ENCODE measurements at regions not wholly inside any gene's neighbourhood (a gene's known extent, or its start where the extent isn't known, plus 50 kb on each side); places are given as distances from the start of the nearest gene placed in this dataset.

DNA sequence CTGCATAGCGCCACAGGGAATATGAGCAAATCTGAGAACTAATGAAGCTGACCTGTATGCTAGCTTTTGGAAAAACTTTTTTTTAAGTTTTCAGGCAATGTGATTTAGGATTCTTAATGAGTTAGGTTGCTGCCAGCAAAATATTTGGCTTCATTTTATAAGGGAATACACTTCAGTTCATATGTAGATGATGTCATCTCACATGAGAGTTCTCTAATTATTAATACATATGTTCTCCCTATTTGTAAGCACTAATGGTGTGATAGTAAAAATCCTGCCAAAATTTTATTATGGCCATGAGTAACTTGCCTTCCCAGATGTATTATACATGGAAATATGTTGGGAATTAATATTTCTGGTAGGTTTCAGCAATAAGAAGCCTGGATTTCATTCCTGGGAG, 573.8 kb downstream of the EPM2A start:
- Mint-ChIP-seq H3K27ac (no peak overlapping the region), H3K4me3 (no peak overlapping the region), H3K9me3 (peaks cover 49% of the 10 kb centered on the region), H3K4me1 (no peaks in the 10 kb centered on the region), H3K27me3 (ENCODE audit: low read depth) (no peaks in the 10 kb centered on the region; the same call in 1 of the 2 replicates), H3K36me3 (peaks cover 26% of the 10 kb centered on the region)
- DNase-seq (ENCODE audit: low spot score): no peak
- TF ChIP-seq, protein P1, sequence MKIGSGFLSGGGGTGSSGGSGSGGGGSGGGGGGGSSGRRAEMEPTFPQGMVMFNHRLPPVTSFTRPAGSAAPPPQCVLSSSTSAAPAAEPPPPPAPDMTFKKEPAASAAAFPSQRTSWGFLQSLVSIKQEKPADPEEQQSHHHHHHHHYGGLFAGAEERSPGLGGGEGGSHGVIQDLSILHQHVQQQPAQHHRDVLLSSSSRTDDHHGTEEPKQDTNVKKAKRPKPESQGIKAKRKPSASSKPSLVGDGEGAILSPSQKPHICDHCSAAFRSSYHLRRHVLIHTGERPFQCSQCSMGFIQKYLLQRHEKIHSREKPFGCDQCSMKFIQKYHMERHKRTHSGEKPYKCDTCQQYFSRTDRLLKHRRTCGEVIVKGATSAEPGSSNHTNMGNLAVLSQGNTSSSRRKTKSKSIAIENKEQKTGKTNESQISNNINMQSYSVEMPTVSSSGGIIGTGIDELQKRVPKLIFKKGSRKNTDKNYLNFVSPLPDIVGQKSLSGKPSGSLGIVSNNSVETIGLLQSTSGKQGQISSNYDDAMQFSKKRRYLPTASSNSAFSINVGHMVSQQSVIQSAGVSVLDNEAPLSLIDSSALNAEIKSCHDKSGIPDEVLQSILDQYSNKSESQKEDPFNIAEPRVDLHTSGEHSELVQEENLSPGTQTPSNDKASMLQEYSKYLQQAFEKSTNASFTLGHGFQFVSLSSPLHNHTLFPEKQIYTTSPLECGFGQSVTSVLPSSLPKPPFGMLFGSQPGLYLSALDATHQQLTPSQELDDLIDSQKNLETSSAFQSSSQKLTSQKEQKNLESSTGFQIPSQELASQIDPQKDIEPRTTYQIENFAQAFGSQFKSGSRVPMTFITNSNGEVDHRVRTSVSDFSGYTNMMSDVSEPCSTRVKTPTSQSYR (CRISPR knock-in tag; IDR thresholded peaks at IDR 0.05): no peak
- TF ChIP-seq ZNF396 (CRISPR knock-in tag; IDR thresholded peaks at IDR 0.05; ENCODE audit: borderline replicate concordance) (no peak), JAZF1 (CRISPR knock-in tag; IDR thresholded peaks at IDR 0.05) (no peak), ZNF317 (CRISPR knock-in tag; IDR thresholded peaks at IDR 0.05; ENCODE audit: borderline replicate concordance, low read depth) (no peak), MYBL2 (CRISPR knock-in tag; IDR thresholded peaks at IDR 0.05) (no peak), ZBTB43 (CRISPR knock-in tag; IDR thresholded peaks at IDR 0.05) (no peak), FOXJ3 (CRISPR knock-in tag; IDR thresholded peaks at IDR 0.05; ENCODE audit: borderline replicate concordance) (no peak), ZNF232 (CRISPR knock-in tag; IDR thresholded peaks at IDR 0.05) (no peak), GABPB1 (CRISPR knock-in tag; IDR thresholded peaks at IDR 0.05) (no peak)
- TF ChIP-seq, protein P2, sequence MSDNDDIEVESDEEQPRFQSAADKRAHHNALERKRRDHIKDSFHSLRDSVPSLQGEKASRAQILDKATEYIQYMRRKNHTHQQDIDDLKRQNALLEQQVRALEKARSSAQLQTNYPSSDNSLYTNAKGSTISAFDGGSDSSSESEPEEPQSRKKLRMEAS (CRISPR knock-in tag; IDR thresholded peaks at IDR 0.05): no peak
- TF ChIP-seq, protein P3, sequence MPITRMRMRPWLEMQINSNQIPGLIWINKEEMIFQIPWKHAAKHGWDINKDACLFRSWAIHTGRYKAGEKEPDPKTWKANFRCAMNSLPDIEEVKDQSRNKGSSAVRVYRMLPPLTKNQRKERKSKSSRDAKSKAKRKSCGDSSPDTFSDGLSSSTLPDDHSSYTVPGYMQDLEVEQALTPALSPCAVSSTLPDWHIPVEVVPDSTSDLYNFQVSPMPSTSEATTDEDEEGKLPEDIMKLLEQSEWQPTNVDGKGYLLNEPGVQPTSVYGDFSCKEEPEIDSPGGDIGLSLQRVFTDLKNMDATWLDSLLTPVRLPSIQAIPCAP (CRISPR knock-in tag; IDR thresholded peaks at IDR 0.05): no peak
- CTCF ChIA-PET: no interaction called here
- POLR2A ChIA-PET: no interaction called here
- no peak for ATAC-seq

DNA sequence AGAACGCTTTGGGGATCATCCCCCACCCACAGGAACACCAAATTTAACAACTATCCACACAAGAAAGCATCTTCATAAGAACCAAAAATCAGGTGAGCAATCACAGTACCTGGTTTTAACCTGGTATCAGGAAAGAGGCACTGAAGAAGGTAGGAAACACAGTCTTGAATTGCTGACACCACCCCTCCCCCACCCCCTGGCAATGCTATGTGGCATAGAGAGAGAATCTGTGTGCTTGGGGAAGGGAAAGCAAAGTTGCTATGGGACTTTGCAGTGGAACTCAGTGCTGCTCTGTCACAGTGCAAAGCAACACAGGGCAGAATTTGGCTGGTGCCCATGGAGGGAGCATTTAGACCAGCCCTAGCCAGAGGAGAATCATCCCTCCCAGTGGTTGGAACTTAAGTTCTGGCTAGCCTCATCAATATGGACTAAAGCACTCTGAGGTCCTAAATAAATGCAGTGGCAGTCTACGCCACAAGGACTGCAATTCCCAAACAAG, 565.5 kb downstream of the EPM2A start:
- no peak overlapping the region for H3K27ac Mint-ChIP-seq
- H3K4me3 Mint-ChIP-seq: no peak overlapping the region
- peaks cover 13% of the 10 kb centered on the region for H3K4me1 Mint-ChIP-seq
- no peak for DNase-seq (ENCODE audit: low spot score)
- ChIA-PET CTCF (no interaction called here), POLR2A (no interaction called here)
- H3K27me3 Mint-ChIP-seq (ENCODE audit: low read depth): no peaks in the 10 kb centered on the region
- ATAC-seq: peak; percentile 69
- TF ChIP-seq TEAD4 (CRISPR knock-in tag; IDR thresholded peaks at IDR 0.05): no peak
- H3K36me3 Mint-ChIP-seq: no peaks in the 10 kb centered on the region
- peaks cover 7% of the 10 kb centered on the region; the same call in 1 of the 2 replicates for H3K9me3 Mint-ChIP-seq

- no peak for ATAC-seq
- Mint-ChIP-seq H3K9me3 (peaks cover 36% of the 10 kb centered on the region), H3K4me3 (no peak overlapping the region), H3K27me3 (ENCODE audit: low read depth) (no peaks in the 10 kb centered on the region), H3K27ac (no peak overlapping the region), H3K4me1 (peaks cover 3% of the 10 kb centered on the region), H3K36me3 (peaks cover 15% of the 10 kb centered on the region)
- CTCF ChIA-PET: no interaction called here
- no peak for DNase-seq (ENCODE audit: low spot score)
- POLR2A ChIA-PET: no interaction called here
- TF ChIP-seq USF2 (CRISPR knock-in tag; IDR thresholded peaks at IDR 0.05) (no peak), HMGXB4 (CRISPR knock-in tag; IDR thresholded peaks at IDR 0.05) (no peak), ZNF138 (CRISPR knock-in tag; conservative IDR thresholded peaks at IDR 0.05) (no peak)
Measured at GRCh38 chr6:145175470-145175869, 559.9 kb downstream of the EPM2A start.

Data from WTC11 (cell line).